Left colon (tissue), 2 donors: ENCODE measurements at regions not wholly inside any gene's neighbourhood (a gene's known extent, or its start where the extent isn't known, plus 50 kb on each side); places are given as distances from the start of the nearest gene placed in this dataset.

ENCODE experiments used
- ATAC-seq: fragments of 200-7000 bp; cut with Tn5 transposase; one replicate; pipeline ENCODE4 v1.9.1; 2020; ENCODE audit warnings: mild to moderate bottlenecking, moderate library complexity
- DNase-seq, 2 donors: peaks; one replicate each; pipeline ENCODE4 v3.0.0-alpha.2; 2020
- intact Hi-C, 2 donors: fragments of 100-400 bp; cut with DNase I in 1 of 2; cut with micrococcal nuclease in 1 of 2; formaldehyde crosslinking; loops; one replicate each; pipeline versions ENCODE4 v1.11.2 to v1.14.0; 2022; cut with DNase I, micrococcal nuclease
- donor health status: DM: no; HTN: no; CAD: no.
- donor health status: DM: yes; HTN: yes; CAD: no.

- ATAC-seq (no peak), DNase-seq (no peak)
- intact Hi-C loops = no loop called here
Measured at GRCh38 chr11:71114124-71114851, 138.1 kb downstream of the SHANK2 start.

DNA sequence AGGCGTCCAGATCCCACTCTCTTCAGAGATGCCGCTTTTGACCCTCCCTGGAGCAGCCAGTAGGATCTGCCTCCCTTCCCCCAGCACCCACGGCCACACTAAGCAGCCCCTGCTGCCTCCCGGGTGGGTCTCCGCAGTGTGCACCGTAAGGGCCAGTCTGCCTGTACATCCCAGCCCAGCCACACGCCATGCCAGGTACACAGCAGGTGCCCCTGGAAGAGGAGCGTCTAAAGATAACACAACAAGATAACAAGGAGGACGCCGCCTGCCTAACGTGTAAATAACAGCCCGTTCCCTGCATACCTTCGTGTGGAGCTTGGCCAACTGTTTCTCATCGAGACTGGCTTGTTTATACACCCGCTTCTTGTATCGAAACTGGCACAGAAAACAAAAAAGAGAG lies 139.4 kb downstream of the SHANK2 start:
- no peak for DNase-seq
- no peak for ATAC-seq
- intact Hi-C loops = no loop called here

- intact Hi-C loops = no loop called here
- DNase-seq = no peak
- no peak for ATAC-seq
Measured at GRCh38 chr11:71112454-71112853, 139.9 kb downstream of the SHANK2 start.

- ATAC-seq (no peak), DNase-seq (peak in 1 of 2 donors; percentile 12)
- intact Hi-C loops = no loop called here
Measured at GRCh38 chr11:71109586-71109985, 142.8 kb downstream of the SHANK2 start.

GRCh38 chr11:71109186-71109585 lies 143.2 kb downstream of the SHANK2 start:
- intact Hi-C loops = no loop called here

GRCh38 chr11:71108013-71108865 lies 144.1 kb downstream of the SHANK2 start:
- intact Hi-C loops = no loop called here
- ATAC-seq (no peak), DNase-seq (peak in 1 of 2 donors; percentile 16)

More at GRCh38 chr11:71109186-71109585, 143.2 kb downstream of the SHANK2 start:
- DNase-seq = peak in 1 of 2 donors; percentile 18
- no peak for ATAC-seq

GRCh38 chr11:71106671-71107070 lies 145.7 kb downstream of the SHANK2 start:
- ATAC-seq (no peak), DNase-seq (peak in 1 of 2 donors; percentile 7)
- intact Hi-C loops = no loop called here

DNA sequence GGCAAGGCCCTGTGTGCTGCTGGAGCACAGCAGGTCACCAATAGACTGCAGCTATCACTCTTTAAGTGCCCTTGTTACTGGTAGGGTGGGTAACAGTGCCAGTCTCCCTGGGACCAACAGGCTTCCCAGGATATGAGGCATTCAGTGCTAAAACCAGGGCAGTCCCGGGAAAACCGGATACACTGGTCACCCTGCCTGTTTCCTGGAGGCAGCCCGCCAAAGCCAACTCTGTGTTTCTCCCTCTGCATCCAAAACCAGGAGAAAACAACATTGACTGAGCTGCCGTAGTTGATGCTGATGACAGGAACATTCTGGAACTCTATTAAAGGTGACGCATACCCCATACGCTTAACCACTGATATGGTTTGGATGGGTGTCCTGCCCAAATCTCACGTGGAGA lies 149.1 kb downstream of the SHANK2 start:
- ATAC-seq (no peak), DNase-seq (peak in 1 of 2 donors; percentile 8)
- intact Hi-C loops = no loop called here

- intact Hi-C loops = no loop called here
- no peak for ATAC-seq
- no peak for DNase-seq
Measured at GRCh38 chr11:71102251-71102995, 150.0 kb downstream of the SHANK2 start.

- intact Hi-C loops = no loop called here
- DNase-seq (peak in 1 of 2 donors; percentile 8), ATAC-seq (no peak)
Measured at GRCh38 chr11:71101606-71102005, 150.8 kb downstream of the SHANK2 start.

DNA sequence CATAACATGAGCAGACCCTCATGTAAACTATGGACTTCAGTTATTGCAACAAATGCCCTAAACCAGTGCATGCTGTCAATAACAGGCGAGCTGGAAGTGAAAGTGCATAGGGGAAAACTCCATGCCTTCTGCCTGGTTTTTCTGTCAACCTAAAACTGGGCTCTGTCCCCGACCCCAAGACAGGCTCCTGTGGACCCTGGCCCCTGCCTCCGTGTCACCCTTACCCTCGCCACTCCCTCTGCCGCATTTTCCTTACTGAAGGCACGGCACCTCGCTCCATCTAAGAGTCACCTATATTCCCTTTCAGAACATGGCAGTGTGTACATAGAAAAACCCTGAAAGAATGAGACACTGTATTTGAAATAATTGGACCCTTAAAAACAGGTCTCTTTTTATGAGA lies 151.3 kb downstream of the SHANK2 start:
- ATAC-seq = no peak
- intact Hi-C loops = no loop called here
- DNase-seq = no peak

- no peak for DNase-seq
- no peak for ATAC-seq
- intact Hi-C loops = no loop called here
Measured at GRCh38 chr11:71098776-71099175, 153.6 kb downstream of the SHANK2 start.

GRCh38 chr11:71097506-71098240 lies 154.7 kb downstream of the SHANK2 start:
- ATAC-seq = no peak
- no peak for DNase-seq
- intact Hi-C loops = no loop called here

- ATAC-seq = no peak
- intact Hi-C loops = no loop called here
- no peak for DNase-seq
Measured at GRCh38 chr11:71096751-71097388, 155.5 kb downstream of the SHANK2 start.

DNA sequence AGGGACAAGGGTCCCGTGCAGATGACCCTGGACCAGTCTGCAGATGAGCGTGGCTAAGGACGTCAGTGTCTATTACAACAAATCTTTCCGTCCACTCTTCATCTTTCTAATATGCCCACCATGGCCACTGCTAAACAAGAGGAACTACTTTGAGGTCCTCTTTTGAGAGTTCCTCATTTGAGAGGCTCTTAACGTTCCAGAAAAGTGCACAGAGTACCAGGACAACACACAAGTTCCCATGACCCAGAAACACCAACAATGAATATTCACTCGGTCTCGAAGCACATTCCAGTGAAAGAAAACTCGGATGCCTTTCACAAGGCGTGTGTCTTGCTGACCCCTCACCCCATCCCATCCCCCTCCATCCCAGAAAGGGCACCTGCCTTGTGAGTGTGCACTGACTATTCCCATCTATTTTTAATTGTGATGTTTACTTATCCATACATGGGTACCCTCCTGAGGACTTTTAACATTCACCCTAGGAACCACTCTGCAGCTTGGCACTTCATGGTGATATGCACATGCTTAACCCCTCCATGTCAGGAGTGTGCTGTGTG lies 157.0 kb downstream of the SHANK2 start:
- ATAC-seq = no peak
- DNase-seq = no peak
- intact Hi-C loops = no loop called here

DNA sequence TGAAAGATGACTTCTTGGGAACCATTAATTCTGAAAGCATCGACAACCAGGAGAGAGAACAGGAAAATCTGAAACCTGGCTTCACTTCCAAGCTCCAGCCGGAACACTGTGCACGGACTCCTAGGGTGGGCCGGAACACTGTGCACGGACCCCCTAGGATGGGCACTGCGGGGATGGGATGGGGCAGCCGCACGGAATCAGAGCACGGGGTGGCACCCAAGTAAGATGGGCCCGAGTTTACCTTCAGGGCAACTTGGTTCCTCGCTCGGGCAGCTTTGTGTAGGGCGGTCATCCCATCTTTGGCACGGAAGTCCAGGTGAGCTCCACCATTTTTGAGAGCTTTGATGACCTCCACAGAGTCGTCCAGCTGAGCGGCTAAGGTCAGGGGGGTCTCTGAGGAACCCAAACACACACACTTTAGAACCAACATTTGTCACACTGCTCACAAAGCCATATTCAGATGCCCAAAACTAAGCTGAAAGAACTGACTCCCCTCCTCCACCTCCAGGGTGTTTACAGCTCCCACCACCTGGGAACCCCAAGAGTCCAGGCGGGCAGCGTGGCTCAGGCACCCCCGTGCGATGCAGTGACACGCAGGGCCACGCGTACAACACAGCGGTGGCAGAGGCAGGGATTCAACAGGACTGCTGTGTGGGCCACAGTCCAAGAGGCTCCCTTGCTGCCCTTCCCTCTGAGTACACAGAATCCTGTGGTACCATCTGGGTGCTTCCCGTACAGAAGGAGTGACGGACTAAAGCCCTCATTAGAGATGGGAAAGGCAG lies 157.9 kb downstream of the SHANK2 start:
- ATAC-seq = no peak
- no peak for DNase-seq
- intact Hi-C loops = no loop called here

- intact Hi-C loops = no loop called here
- ATAC-seq (no peak), DNase-seq (no peak)
Measured at GRCh38 chr11:71093783-71094182, 158.6 kb downstream of the SHANK2 start.
